ENCODE measurements at regions not wholly inside any gene's neighbourhood (a gene's known extent, or its start where the extent isn't known, plus 50 kb on each side); places are given as distances from the start of the nearest gene placed in this dataset.

DNA sequence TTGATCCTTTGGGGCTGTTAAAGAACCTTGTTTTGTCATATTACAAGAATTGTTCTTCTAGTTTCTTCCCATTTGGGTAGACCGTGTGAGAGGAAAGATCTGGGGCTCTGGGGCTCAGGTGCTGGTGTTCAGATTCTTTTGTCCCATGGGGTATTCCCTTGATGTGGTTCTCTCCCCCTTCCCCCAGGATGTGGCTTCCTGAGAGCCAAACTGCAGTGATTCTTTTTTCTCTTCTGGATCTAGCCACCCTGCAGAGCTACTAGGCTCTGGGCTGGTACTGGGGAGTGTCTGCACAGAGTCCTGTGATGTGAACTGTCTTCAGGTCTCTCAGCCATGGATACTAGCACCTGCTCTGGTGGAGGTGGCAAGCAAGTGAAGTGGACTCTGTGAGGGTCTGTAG lies 480.5 kb upstream of the MAN1A1 start:
- TF ChIP-seq, protein P1, sequence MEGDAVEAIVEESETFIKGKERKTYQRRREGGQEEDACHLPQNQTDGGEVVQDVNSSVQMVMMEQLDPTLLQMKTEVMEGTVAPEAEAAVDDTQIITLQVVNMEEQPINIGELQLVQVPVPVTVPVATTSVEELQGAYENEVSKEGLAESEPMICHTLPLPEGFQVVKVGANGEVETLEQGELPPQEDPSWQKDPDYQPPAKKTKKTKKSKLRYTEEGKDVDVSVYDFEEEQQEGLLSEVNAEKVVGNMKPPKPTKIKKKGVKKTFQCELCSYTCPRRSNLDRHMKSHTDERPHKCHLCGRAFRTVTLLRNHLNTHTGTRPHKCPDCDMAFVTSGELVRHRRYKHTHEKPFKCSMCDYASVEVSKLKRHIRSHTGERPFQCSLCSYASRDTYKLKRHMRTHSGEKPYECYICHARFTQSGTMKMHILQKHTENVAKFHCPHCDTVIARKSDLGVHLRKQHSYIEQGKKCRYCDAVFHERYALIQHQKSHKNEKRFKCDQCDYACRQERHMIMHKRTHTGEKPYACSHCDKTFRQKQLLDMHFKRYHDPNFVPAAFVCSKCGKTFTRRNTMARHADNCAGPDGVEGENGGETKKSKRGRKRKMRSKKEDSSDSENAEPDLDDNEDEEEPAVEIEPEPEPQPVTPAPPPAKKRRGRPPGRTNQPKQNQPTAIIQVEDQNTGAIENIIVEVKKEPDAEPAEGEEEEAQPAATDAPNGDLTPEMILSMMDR (conservative IDR thresholded peaks at IDR 0.05; ENCODE audit: low read depth, low read length): no peak
- no peak for TF ChIP-seq EZH2 (IDR thresholded peaks at IDR 0.05; ENCODE audit: borderline replicate concordance, low read depth, low read length, poor library complexity, severe bottlenecking)
